A673 (cell line): ENCODE measurements at regions not wholly inside any gene's neighbourhood (a gene's known extent, or its start where the extent isn't known, plus 50 kb on each side); places are given as distances from the start of the nearest gene placed in this dataset.

Source experiments
- EZH2 ChIP-seq: fragments of 200-600 bp; sonication (generic); IDR thresholded peaks from 2 replicates; pipeline ENCODE4 v1.6.1; 2017; ENCODE audit warnings: borderline replicate concordance, low read depth, mild to moderate bottlenecking, mixed read lengths, antibody characterized with exemption, low read length; ENCODE audit not compliant: poor library complexity, severe bottlenecking
- TF ChIP-seq, protein P1 (sequence below): fragments of 300-800, 200-600 bp; sonication (generic); conservative IDR thresholded peaks from 2 replicates; pipeline ENCODE4 v1.5.1; 2017; ENCODE audit warnings: low read depth, mild to moderate bottlenecking, antibody characterized with exemption, low read length, moderate library complexity, mixed read lengths

DNA sequence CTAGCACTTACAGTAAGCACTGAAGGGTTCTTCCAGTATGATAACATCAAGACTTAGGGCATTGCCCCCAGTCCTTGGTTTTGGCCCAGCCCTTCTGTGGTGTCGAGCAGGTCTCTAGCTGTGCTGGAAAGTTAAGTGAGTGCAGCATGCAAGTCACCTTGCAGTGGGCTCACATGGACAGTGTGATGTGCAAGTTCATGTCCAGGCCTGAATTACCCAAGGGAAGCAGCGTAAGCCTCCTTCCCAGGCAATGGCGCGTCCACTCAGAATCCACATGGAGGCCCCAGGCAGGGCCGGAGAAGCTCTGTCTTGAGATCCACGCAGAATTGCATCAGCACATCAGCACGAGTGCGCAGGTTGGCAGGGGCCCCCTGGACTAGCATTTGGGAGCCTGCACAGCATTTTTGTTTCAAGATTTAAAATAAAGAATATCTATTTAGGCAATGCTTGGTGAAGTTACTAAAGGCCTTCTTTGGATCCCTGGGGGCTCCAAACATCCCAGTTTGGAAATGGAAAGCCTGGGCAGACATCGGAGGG is 108.4 kb upstream of the ALDH1B1 start:
- TF ChIP-seq, protein P1, sequence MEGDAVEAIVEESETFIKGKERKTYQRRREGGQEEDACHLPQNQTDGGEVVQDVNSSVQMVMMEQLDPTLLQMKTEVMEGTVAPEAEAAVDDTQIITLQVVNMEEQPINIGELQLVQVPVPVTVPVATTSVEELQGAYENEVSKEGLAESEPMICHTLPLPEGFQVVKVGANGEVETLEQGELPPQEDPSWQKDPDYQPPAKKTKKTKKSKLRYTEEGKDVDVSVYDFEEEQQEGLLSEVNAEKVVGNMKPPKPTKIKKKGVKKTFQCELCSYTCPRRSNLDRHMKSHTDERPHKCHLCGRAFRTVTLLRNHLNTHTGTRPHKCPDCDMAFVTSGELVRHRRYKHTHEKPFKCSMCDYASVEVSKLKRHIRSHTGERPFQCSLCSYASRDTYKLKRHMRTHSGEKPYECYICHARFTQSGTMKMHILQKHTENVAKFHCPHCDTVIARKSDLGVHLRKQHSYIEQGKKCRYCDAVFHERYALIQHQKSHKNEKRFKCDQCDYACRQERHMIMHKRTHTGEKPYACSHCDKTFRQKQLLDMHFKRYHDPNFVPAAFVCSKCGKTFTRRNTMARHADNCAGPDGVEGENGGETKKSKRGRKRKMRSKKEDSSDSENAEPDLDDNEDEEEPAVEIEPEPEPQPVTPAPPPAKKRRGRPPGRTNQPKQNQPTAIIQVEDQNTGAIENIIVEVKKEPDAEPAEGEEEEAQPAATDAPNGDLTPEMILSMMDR = no peak
- TF ChIP-seq EZH2 = no peak
